NCI-H128 (cell line): ENCODE measurements at regions not wholly inside any gene's neighbourhood (a gene's known extent, or its start where the extent isn't known, plus 50 kb on each side); places are given as distances from the start of the nearest gene placed in this dataset.
"Not testable (repeated sequence)": the region's sequence is repeated elsewhere in the genome, so short reads cannot be mapped to it uniquely, and the experiment has no call there.

Source experiments
- DNase-seq: peaks from one replicate; lab custom pipeline; 2025; ENCODE audit not compliant: unreplicated experiment; lab: John Stamatoyannopoulos, UW

- no peak for DNase-seq
These were observed 97.6 kb downstream of the NFKBIZ start for GRCh38 chr3:101946906-101947305.

GRCh38 chr3:101950510-101950909 lies 101.2 kb downstream of the NFKBIZ start:
- no peak for DNase-seq

GRCh38 chr3:101950985-101951733 lies 101.8 kb downstream of the NFKBIZ start:
- DNase-seq, result no peak

- no peak for DNase-seq
These were observed 105.0 kb downstream of the NFKBIZ start for GRCh38 chr3:101954361-101954760.

- DNase-seq, result no peak
These were observed 105.6 kb downstream of the NFKBIZ start for GRCh38 chr3:101954936-101955335.

GRCh38 chr3:101962055-101962454 lies 112.7 kb downstream of the NFKBIZ start:
- no peak for DNase-seq

GRCh38 chr3:101963902-101964362 lies 114.6 kb downstream of the NFKBIZ start:
- DNase-seq, result no peak

- no peak for DNase-seq
These were observed 115.5 kb downstream of the NFKBIZ start for GRCh38 chr3:101964861-101965260.

- no peak for DNase-seq
These were observed 116.9 kb downstream of the NFKBIZ start for GRCh38 chr3:101966226-101966625.

GRCh38 chr3:101970212-101970611 lies 120.9 kb downstream of the NFKBIZ start:
- DNase-seq, result no peak

GRCh38 chr3:101970905-101971304 lies 121.6 kb downstream of the NFKBIZ start:
- no peak for DNase-seq

GRCh38 chr3:101972430-101973162 lies 123.3 kb downstream of the NFKBIZ start:
- DNase-seq, result no peak

- DNase-seq, result no peak
These were observed 123.8 kb downstream of the NFKBIZ start for GRCh38 chr3:101973163-101973505.

- not testable (repeated sequence) for DNase-seq
These were observed 126.1 kb downstream of the NFKBIZ start for GRCh38 chr3:101975415-101975814.

GRCh38 chr3:101976473-101976872 lies 127.2 kb downstream of the NFKBIZ start:
- no peak for DNase-seq

GRCh38 chr3:101978348-101978747 lies 129.0 kb downstream of the NFKBIZ start:
- DNase-seq, result no peak

GRCh38 chr3:101979033-101979432 lies 129.7 kb downstream of the NFKBIZ start:
- no peak for DNase-seq

GRCh38 chr3:101984356-101984755 lies 135.0 kb downstream of the NFKBIZ start:
- no peak for DNase-seq

GRCh38 chr3:101988596-101988995 lies 139.3 kb downstream of the NFKBIZ start:
- DNase-seq, result no peak

- DNase-seq, result no peak
These were observed 140.4 kb downstream of the NFKBIZ start for GRCh38 chr3:101989578-101990200.

- no peak for DNase-seq
These were observed 143.5 kb downstream of the NFKBIZ start for GRCh38 chr3:101992863-101993262.

GRCh38 chr3:101994386-101994785 lies 145.1 kb downstream of the NFKBIZ start:
- DNase-seq, result no peak
